GM23338 (cell line): ENCODE measurements at regions not wholly inside any gene's neighbourhood (a gene's known extent, or its start where the extent isn't known, plus 50 kb on each side); places are given as distances from the start of the nearest gene placed in this dataset.

Experiments
- ATAC-seq: fragments of 200-7000 bp; cut with Tn5 transposase; 3 replicates; pipeline ENCODE4 v1.9.1; 2020
- DNase-seq: peaks from one replicate; pipeline ENCODE4 v3.0.0-alpha.2; 2015; ENCODE audit warnings: low spot score
- H2AFZ ChIP-seq: fragments of 200-600 bp; sonication (generic); 2 replicates; pipeline ENCODE4 v1.8.0; 2016; ENCODE audit warnings: antibody characterized with exemption, mild to moderate bottlenecking, moderate library complexity
- H3F3A ChIP-seq: fragments of 200-600 bp; sonication (generic); replicated peaks from 2 replicates; pipeline ENCODE4 v1.8.0; 2017; ENCODE audit warnings: antibody characterized with exemption, mixed run types, low read depth
- H3K27ac ChIP-seq: fragments of 200-600 bp; sonication (generic); 2 replicates; pipeline ENCODE4 v1.6.1; 2016; ENCODE audit warnings: low read depth
- H3K27me3 ChIP-seq: fragments of 200-600 bp; sonication (generic); 2 replicates; pipeline ENCODE4 v1.8.0; 2016; ENCODE audit warnings: mild to moderate bottlenecking, mixed run types, moderate library complexity; ENCODE audit not compliant: insufficient read depth
- H3K36me3 ChIP-seq: fragments of 200-600 bp; sonication (generic); 2 replicates; pipeline ENCODE4 v1.8.0; 2016; ENCODE audit warnings: mild to moderate bottlenecking; ENCODE audit not compliant: insufficient read depth
- H3K4me1 ChIP-seq: fragments of 200-600 bp; sonication (generic); 2 replicates; pipeline ENCODE4 v1.8.0; 2016; ENCODE audit warnings: mild to moderate bottlenecking, moderate library complexity; ENCODE audit not compliant: insufficient read depth
- H3K4me2 ChIP-seq: fragments of 200-600 bp; sonication (generic); 2 replicates; pipeline ENCODE4 v1.7.1; 2017; ENCODE audit warnings: mixed run types
- H3K4me3 ChIP-seq: fragments of 200-600 bp; sonication (generic); 2 replicates; pipeline ENCODE4 v1.6.1; 2016; ENCODE audit warnings: mixed run types
- H3K79me2 ChIP-seq: fragments of 200-600 bp; sonication (generic); replicated peaks from 2 replicates; pipeline ENCODE4 v1.8.0; 2017; ENCODE audit warnings: mild to moderate bottlenecking; ENCODE audit not compliant: insufficient read depth
- H3K9me2 ChIP-seq: fragments of 200-600 bp; sonication (generic); 2 replicates; pipeline ENCODE4 v1.8.0; 2017; ENCODE audit not compliant: insufficient read depth
- H4K20me1 ChIP-seq: fragments of 200-600 bp; sonication (generic); replicated peaks from 2 replicates; pipeline ENCODE4 v1.8.0; 2017; ENCODE audit warnings: mild to moderate bottlenecking; ENCODE audit not compliant: insufficient read depth
- H3K27ac Mint-ChIP-seq: 2 replicates; pipeline ENCODE4 v1.8.0; 2020; ENCODE audit warnings: inconsistent platforms, mild to moderate bottlenecking, moderate library complexity, mixed read lengths
- H3K27me3 Mint-ChIP-seq: 3 replicates; pipeline ENCODE4 v1.8.0; 2022; ENCODE audit warnings: low read depth, mild to moderate bottlenecking, moderate library complexity, mixed read lengths, inconsistent platforms; ENCODE audit not compliant: insufficient read depth, poor library complexity
- H3K36me3 Mint-ChIP-seq: 3 replicates; pipeline ENCODE4 v1.8.0; 2021; ENCODE audit warnings: low read depth, mild to moderate bottlenecking, inconsistent platforms, moderate library complexity, mixed read lengths
- H3K4me1 Mint-ChIP-seq: 3 replicates; pipeline ENCODE4 v1.8.0; 2020; ENCODE audit warnings: mild to moderate bottlenecking, inconsistent platforms, mixed read lengths
- H3K4me3 Mint-ChIP-seq: 3 replicates; pipeline ENCODE4 v1.8.0; 2021; ENCODE audit warnings: moderate library complexity, mild to moderate bottlenecking, inconsistent platforms, mixed read lengths
- H3K9me3 Mint-ChIP-seq: 3 replicates; pipeline ENCODE4 v1.8.0; 2020; ENCODE audit warnings: moderate library complexity, mild to moderate bottlenecking, inconsistent platforms, mixed read lengths
- CREB1 ChIP-seq: fragments of 250-450 bp; sonication (Bioruptor Pico); IDR thresholded peaks from 2 replicates; pipeline ENCODE4 v1.5.0; 2020; ENCODE audit warnings: low read depth, mild to moderate bottlenecking, moderate library complexity
- CTCF ChIP-seq, 2 experiments: fragments of 200-600 bp in 1 of 2; sonication (generic) in 1 of 2; conservative IDR thresholded peaks; 2 replicates each; pipeline versions ENCODE4 v1.5.1 to v1.6.1; 2016 to 2017; ENCODE audit warnings: antibody characterized with exemption in 2 of 2, low read depth in 2 of 2, mild to moderate bottlenecking in 2 of 2, moderate library complexity in 1 of 2
- ETS1 ChIP-seq: IDR thresholded peaks from 2 replicates; pipeline ENCODE4 v1.6.1; 2016; ENCODE audit warnings: antibody characterized with exemption
- EZH2 ChIP-seq: fragments of 200-600 bp; sonication (generic); IDR thresholded peaks from one replicate; pipeline ENCODE4 v1.8.0; 2017; ENCODE audit warnings: antibody characterized with exemption, mild to moderate bottlenecking, low read depth; ENCODE audit not compliant: unreplicated experiment
- EZH2phosphoT487 ChIP-seq: fragments of 200-600 bp; sonication (generic); IDR thresholded peaks from one replicate; pipeline ENCODE4 v1.8.1; 2018; ENCODE audit warnings: antibody characterized with exemption; ENCODE audit not compliant: unreplicated experiment
- JUNB ChIP-seq: IDR thresholded peaks from one replicate; pipeline ENCODE4 v1.6.1; 2016; ENCODE audit warnings: antibody characterized with exemption; ENCODE audit not compliant: unreplicated experiment
- REST ChIP-seq: IDR thresholded peaks from one replicate; pipeline ENCODE4 v1.6.1; 2018; ENCODE audit warnings: antibody characterized with exemption; ENCODE audit not compliant: unreplicated experiment
- STAT1 ChIP-seq: IDR thresholded peaks from one replicate; pipeline ENCODE4 v1.6.1; 2016; ENCODE audit warnings: antibody characterized with exemption; ENCODE audit not compliant: unreplicated experiment
- ZNF114 ChIP-seq: fragments of 250-450 bp; sonication (Bioruptor Pico); IDR thresholded peaks from 2 replicates; pipeline ENCODE4 v1.5.0; 2020; ENCODE audit warnings: mild to moderate bottlenecking, moderate library complexity
- ZNF331 ChIP-seq: fragments of 250-450 bp; sonication (Bioruptor Pico); IDR thresholded peaks from 2 replicates; pipeline ENCODE4 v1.5.0; 2020; ENCODE audit warnings: low read depth, mild to moderate bottlenecking, moderate library complexity
- TF ChIP-seq, protein P1 (sequence below): fragments of 250-450 bp; sonication (Bioruptor Pico); IDR thresholded peaks from 2 replicates; pipeline ENCODE4 v1.5.0; 2020; ENCODE audit warnings: mild to moderate bottlenecking, moderate library complexity

- H3K4me3 ChIP-seq = no peak overlapping the region
- H3K27me3 ChIP-seq = no peaks in the 10 kb centered on the region
- no peaks in the 10 kb centered on the region for H4K20me1 ChIP-seq
- H3F3A ChIP-seq = no peaks in the 10 kb centered on the region
- Mint-ChIP-seq H3K27me3 (peaks cover 7% of the 10 kb centered on the region), H3K9me3 (no peaks in the 10 kb centered on the region), H3K27ac (no peak overlapping the region), H3K4me3 (no peak overlapping the region), H3K4me1 (peaks cover 22% of the 10 kb centered on the region), H3K36me3 (no peaks in the 10 kb centered on the region)
- no peak overlapping the region for H2AFZ ChIP-seq
- H3K9me2 ChIP-seq = no peaks in the 10 kb centered on the region
- H3K79me2 ChIP-seq = peaks cover 20% of the 10 kb centered on the region; the same call in 1 of the 2 replicates
- ATAC-seq (no peak), DNase-seq (no peak)
- H3K27ac ChIP-seq = no peak overlapping the region
- TF ChIP-seq CTCF (conservative IDR thresholded peaks at IDR 0.05; ENCODE audit: low read depth in 2 of 2) (no peak), ETS1 (no peak), EZH2phosphoT487 (no peak), ZNF331 (CRISPR knock-in tag) (no peak), ZNF114 (CRISPR knock-in tag) (no peak), STAT1 (no peak), JUNB (no peak), CREB1 (CRISPR knock-in tag) (no peak), REST (no peak), EZH2 (no peak)
- TF ChIP-seq, protein P1, sequence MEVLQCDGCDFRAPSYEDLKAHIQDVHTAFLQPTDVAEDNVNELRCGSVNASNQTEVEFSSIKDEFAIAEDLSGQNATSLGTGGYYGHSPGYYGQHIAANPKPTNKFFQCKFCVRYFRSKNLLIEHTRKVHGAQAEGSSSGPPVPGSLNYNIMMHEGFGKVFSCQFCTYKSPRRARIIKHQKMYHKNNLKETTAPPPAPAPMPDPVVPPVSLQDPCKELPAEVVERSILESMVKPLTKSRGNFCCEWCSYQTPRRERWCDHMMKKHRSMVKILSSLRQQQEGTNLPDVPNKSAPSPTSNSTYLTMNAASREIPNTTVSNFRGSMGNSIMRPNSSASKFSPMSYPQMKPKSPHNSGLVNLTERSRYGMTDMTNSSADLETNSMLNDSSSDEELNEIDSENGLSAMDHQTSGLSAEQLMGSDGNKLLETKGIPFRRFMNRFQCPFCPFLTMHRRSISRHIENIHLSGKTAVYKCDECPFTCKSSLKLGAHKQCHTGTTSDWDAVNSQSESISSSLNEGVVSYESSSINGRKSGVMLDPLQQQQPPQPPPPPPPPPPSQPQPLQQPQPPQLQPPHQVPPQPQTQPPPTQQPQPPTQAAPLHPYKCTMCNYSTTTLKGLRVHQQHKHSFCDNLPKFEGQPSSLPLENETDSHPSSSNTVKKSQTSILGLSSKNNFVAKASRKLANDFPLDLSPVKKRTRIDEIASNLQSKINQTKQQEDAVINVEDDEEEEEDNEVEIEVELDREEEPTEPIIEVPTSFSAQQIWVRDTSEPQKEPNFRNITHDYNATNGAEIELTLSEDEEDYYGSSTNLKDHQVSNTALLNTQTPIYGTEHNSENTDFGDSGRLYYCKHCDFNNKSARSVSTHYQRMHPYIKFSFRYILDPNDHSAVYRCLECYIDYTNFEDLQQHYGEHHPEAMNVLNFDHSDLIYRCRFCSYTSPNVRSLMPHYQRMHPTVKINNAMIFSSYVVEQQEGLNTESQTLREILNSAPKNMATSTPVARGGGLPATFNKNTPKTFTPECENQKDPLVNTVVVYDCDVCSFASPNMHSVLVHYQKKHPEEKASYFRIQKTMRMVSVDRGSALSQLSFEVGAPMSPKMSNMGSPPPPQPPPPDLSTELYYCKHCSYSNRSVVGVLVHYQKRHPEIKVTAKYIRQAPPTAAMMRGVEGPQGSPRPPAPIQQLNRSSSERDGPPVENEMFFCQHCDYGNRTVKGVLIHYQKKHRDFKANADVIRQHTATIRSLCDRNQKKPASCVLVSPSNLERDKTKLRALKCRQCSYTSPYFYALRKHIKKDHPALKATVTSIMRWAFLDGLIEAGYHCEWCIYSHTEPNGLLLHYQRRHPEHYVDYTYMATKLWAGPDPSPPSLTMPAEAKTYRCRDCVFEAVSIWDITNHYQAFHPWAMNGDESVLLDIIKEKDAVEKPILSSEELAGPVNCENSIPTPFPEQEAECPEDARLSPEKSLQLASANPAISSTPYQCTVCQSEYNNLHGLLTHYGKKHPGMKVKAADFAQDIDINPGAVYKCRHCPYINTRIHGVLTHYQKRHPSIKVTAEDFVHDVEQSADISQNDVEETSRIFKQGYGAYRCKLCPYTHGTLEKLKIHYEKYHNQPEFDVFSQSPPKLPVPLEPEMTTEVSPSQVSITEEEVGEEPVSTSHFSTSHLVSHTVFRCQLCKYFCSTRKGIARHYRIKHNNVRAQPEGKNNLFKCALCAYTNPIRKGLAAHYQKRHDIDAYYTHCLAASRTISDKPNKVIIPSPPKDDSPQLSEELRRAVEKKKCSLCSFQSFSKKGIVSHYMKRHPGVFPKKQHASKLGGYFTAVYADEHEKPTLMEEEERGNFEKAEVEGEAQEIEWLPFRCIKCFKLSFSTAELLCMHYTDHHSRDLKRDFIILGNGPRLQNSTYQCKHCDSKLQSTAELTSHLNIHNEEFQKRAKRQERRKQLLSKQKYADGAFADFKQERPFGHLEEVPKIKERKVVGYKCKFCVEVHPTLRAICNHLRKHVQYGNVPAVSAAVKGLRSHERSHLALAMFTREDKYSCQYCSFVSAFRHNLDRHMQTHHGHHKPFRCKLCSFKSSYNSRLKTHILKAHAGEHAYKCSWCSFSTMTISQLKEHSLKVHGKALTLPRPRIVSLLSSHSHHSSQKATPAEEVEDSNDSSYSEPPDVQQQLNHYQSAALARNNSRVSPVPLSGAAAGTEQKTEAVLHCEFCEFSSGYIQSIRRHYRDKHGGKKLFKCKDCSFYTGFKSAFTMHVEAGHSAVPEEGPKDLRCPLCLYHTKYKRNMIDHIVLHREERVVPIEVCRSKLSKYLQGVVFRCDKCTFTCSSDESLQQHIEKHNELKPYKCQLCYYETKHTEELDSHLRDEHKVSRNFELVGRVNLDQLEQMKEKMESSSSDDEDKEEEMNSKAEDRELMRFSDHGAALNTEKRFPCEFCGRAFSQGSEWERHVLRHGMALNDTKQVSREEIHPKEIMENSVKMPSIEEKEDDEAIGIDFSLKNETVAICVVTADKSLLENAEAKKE (CRISPR knock-in tag) = no peak
- no peak overlapping the region for H3K4me2 ChIP-seq
- peaks cover 25% of the 10 kb centered on the region for H3K4me1 ChIP-seq
- H3K36me3 ChIP-seq = no peaks in the 10 kb centered on the region
Measured at GRCh38 chr7:130936202-130936931, 202.4 kb upstream of the KLF14 start.
